Right ventricle myocardium superior (tissue), 1 donor: ENCODE measurements at regions not wholly inside any gene's neighbourhood (a gene's known extent, or its start where the extent isn't known, plus 50 kb on each side); places are given as distances from the start of the nearest gene placed in this dataset.

Experiments used
- ATAC-seq: fragments of 200-7000 bp; cut with Tn5 transposase; one replicate; pipeline ENCODE4 v1.9.1; 2020; ENCODE audit warnings: mild to moderate bottlenecking; ENCODE audit not compliant: poor library complexity
- DNase-seq: peaks from one replicate; pipeline ENCODE4 v3.0.0-alpha.2; 2020
- intact Hi-C: fragments of 100-400 bp; cut with DNase I; formaldehyde crosslinking; loops from one replicate; pipeline ENCODE4 v1.11.2; 2022
- donor health status: DM: no; HTN: yes; CAD: no; lungs with severe emphysema.

DNA sequence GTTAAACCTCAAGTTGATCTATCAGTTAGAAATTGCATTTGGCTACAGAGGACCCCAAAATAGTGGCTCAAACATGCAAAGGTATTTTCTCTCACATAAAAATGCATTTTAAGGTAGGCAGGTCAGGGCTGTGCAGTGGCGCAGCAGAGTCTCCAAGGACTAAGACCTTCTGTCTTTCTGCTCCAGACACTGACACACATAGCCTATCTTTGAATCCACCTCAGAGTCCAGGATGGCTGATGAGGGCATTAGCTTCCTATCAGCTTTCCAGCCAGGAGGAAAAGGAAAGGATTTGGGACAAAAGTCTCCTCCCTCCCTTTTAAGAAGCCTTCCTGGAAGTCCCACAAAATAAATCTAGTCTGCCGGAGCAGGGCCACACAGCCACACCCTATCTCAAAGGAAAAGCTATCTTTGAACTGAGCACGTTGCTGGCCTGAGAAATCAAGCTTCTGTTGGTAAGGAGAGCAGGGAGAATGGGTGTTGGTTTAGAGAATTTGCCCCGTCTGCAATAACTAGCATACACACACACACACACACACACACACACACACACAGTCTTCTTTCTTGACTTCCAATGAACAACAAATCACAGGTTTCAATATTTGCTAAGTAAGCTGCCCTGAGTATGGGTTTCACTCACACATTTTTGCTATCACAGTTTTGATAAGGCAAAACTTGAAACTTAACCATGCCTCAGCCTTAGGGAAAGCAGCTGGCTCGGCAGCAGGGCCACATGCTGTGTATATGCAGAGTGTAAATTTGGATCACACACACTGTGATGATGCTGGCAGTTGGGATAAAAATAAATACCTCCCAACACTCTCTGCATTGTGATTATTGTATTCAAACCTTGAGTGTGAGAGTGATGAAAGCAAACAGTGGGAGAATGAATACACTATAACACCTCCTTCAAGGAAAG is 116.6 kb upstream of the MAP3K1 start:
- intact Hi-C loops, result no loop called here

GRCh38 chr5:56696900-56697299 is 118.4 kb upstream of the MAP3K1 start:
- no peak for ATAC-seq

More for the DNA sequence above, 116.6 kb upstream of the MAP3K1 start:
- DNase-seq (no peak), ATAC-seq (peak; percentile 87)

DNA sequence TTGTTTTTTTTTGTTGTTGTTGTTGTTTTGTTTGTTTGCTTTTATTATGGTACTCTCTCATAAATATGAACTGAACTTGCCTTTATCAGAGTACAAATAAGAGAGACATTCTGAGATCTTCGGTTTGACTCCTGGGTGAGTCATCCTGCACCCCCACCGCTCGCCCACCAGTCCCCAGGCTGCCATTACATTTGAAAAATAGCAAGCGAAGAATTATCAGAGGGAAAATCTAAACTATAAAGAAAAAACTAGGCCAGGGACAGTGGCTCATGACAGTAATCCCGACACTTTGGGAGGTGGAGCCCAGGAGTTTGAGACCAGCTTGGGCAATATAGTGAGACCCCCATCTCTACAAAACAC is 122.1 kb upstream of the MAP3K1 start:
- intact Hi-C loops, result no loop called here
- ATAC-seq (no peak), DNase-seq (no peak)

More at GRCh38 chr5:56696900-56697299, 118.4 kb upstream of the MAP3K1 start:
- intact Hi-C loops, result no loop called here
- no peak for DNase-seq

GRCh38 chr5:56692359-56693219 is 122.8 kb upstream of the MAP3K1 start:
- DNase-seq (no peak), ATAC-seq (no peak)
- intact Hi-C loops, result no loop called here

GRCh38 chr5:56688402-56688801 is 126.9 kb upstream of the MAP3K1 start:
- ATAC-seq (no peak), DNase-seq (no peak)
- intact Hi-C loops, result no loop called here

- intact Hi-C loops, result no loop called here
- no peak for DNase-seq
- ATAC-seq, result no peak
Measured at GRCh38 chr5:56686337-56687195, 128.8 kb upstream of the MAP3K1 start.

GRCh38 chr5:56685503-56686217 is 129.7 kb upstream of the MAP3K1 start:
- ATAC-seq (no peak), DNase-seq (no peak)
- intact Hi-C loops, result no loop called here

DNA sequence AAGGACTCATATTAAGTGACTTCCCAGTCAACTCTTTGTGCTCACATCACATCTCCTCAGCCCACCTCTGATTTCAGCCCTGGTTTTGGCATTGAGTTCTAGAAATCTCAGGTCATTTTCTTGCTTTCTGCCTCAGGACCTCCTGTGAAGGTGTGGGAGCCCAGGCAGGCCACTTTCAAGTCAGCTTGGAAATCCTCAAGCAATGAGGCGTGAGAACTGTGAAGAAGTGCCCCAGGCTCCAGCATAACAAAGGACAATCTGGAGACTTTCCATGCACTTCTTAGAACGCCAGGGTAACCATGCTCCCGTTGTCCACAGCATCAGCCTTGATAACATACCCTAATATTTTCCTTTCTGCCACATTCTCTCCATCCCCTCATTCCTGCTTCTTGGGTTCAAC is 131.2 kb upstream of the MAP3K1 start:
- intact Hi-C loops, result no loop called here
- DNase-seq (no peak), ATAC-seq (no peak)

- DNase-seq (no peak), ATAC-seq (no peak)
- intact Hi-C loops, result no loop called here
Measured at GRCh38 chr5:56683733-56684132, 131.6 kb upstream of the MAP3K1 start.

DNA sequence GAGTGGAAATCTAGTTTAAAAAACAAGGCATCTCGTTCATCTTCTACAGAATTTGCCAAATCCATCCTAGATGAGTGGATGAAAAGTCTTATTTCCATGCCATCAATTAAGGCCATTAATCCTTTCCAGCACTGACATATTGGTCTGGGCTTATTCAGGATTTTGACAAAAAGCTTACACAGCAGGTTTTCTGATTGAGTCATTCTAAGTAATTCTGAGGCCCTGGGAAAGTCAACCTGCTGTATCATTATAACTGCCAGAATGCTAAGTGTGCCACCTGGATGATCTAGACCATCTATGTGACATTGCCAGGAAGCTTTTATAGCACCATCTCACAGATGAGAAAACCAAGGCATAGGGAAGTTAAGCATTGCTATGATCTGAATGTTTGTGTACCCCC is 132.1 kb upstream of the MAP3K1 start:
- DNase-seq, result no peak
- ATAC-seq, result no peak
- intact Hi-C loops, result no loop called here

GRCh38 chr5:56681346-56681745 is 134.0 kb upstream of the MAP3K1 start:
- DNase-seq, result no peak
- intact Hi-C loops, result no loop called here
- ATAC-seq, result no peak

DNA sequence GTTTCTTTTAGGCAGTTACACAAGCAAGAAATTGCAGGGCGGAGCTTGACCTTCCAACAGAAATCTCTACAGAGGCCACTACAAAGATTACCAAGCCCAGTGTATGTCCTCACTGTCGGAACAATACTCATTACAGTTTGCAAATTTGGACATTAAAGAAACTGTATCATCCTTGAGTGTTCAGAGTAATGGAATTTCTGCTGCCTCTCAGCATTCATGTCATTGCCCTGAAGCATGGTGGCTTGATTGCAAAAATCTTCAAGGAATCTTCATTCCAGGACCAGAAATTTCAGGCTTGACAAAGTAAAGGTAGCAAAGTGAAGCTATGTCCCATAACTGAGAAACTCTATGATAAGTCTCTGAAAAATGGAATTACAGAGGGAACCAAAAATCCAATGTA is 134.6 kb upstream of the MAP3K1 start:
- intact Hi-C loops, result no loop called here
- no peak for DNase-seq
- no peak for ATAC-seq

- DNase-seq (no peak), ATAC-seq (peak; percentile 58)
- intact Hi-C loops, result no loop called here
Measured at GRCh38 chr5:56677690-56678305, 137.6 kb upstream of the MAP3K1 start.

DNA sequence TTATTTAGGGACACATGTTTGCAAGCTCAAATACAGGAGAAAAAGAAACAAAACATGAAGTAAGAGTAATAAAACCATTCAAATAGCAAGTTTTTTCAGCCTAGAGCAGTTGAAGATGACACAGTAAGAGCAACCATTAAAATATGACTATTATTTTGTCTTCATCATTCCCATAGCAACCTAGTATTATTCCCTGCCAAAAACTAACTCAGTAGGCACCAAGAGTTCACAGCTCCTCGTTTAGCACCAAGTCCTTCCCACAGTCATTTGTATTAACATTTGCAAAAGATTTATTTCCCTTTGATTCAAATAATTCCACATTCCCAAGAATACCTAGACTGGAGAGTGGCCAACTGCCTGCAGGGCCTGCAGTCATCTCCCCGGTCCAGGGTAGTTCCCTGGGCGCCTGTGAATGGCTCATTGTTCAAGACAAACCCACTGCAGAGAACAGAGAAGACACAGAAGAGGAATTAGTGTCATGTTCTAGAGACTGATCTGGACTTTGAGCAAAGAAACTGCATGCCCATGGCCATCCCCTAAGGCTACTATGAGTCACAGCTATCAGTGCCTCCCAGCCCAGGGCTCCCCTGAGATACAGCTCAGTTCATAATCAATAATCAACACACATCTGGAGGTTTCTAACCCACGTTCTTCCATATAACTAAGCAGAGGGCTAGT is 139.1 kb upstream of the MAP3K1 start:
- intact Hi-C loops, result no loop called here
- no peak for ATAC-seq

DNA sequence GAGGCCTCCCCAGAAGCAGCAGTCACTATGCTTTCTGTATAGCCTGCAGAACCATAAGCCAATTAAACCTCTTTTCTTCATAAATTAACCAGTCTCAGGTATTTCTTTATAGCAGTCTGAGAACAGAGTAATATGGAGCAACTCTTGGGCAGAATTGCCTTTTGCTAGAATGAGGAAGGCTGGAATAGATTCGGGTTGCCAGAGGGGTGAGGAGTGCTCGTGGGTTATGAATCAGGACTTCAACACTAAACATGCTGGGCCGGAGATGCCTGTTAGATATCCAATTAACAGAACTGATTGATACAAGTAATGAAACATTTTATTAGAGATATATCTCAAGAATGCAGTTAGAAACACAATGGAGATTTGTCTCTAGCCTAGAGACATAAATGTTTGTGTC is 140.9 kb upstream of the MAP3K1 start:
- intact Hi-C loops, result no loop called here
- DNase-seq (no peak), ATAC-seq (no peak)

More for the DNA sequence above, 139.1 kb upstream of the MAP3K1 start:
- DNase-seq, result no peak

GRCh38 chr5:56673171-56673570 is 142.2 kb upstream of the MAP3K1 start:
- intact Hi-C loops, result no loop called here
- DNase-seq (no peak), ATAC-seq (peak; percentile 50)

DNA sequence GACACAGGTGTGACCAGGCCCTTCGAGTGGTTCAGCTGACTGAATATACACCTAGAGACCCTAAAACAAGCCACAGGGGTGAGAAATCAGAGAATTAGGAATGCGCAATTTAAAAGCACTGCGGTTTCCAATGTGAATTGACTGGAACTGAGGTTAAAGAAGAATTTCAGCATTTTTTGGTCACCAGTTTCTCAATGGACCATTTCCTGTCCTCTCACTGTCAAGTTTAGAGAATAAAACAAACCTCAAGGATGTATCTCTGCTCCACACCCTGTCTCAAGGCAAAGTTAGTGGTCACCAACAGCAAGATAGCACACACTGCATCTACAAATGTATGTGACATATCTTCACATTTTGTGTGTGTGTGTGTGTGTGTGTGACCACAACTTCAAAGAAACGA is 143.8 kb upstream of the MAP3K1 start:
- intact Hi-C loops, result no loop called here
- ATAC-seq (peak; percentile 38), DNase-seq (no peak)
